Activated CD4-positive, alpha-beta T cell treated with anti-CD3 and anti-CD28 coated beads, Interleukin-2, Interleukin-6, amounts not matched to agents 100 ng/mL and 50 ng/mL, durations not matched to agents 16 hours and 8 hours (primary cell): ENCODE measurements at regions not wholly inside any gene's neighbourhood (a gene's known extent, or its start where the extent isn't known, plus 50 kb on each side); places are given as distances from the start of the nearest gene placed in this dataset.
A peak's percentile ranks its signal among the peaks of the same experiment; 100 is the strongest.

Source experiments
- DNase-seq: peaks from one replicate; pipeline ENCODE4 v3.0.0-alpha.2; 2020

DNA sequence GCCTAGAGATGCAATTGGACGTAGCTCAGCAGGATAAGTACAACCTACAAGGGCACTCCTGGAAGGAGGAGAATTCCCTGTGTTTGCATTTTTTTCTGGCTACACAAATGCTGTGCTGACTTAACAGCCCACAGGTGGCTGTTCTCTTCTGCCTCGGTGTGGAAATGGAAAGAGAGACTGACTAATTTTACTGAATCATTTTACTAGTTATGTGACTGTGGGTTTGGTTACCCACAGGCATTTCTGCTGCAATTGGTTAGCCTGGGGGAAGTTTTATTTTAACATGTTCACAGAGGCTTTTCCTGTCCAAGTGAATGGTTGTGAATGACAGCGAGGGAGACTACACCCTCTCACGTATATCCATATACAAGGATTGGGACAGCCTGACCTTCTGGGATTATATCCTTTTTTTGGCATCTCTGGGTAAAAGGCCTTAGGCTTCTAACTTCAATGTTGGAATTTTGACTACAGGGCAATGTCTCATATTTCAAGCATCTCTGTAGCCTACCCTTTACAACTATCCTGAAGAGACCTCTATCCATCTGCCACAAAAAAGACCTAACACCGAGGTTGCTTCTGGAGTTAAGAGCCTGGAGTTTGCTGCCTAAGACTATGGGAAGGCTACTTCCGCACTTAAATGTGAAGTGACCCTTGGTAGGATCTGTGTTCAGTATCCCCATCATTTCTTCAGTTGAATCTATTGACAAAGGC, 67.2 kb upstream of the TP63 start:
- DNase-seq: peak; percentile 86

DNA sequence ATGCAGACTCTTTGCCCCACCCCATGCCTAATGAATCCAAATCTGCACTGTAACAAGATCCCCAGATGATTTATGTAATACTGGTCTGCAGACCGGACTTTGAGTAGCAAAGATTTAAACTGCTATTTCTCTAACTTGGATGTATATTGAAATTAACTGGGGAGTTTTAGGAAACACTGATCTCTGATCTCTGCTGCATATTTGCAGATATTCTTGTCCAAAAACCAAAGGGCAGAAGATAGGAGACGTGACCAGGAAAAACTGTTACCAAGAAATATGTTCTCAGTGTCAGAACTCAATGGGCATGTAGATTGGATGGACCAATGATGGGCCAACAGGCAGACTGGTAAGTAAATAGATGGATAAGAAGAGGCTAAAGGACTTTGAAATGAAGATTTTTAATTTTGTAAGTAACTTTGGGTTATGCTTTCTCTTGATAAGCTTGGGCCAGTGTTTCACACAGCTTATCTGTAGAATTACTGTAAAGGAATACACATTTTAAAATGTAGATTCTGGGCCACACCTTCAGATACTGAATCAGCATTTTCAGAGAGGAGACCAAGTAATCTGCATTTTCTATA, 64.5 kb upstream of the TP63 start:
- DNase-seq: no peak

DNA sequence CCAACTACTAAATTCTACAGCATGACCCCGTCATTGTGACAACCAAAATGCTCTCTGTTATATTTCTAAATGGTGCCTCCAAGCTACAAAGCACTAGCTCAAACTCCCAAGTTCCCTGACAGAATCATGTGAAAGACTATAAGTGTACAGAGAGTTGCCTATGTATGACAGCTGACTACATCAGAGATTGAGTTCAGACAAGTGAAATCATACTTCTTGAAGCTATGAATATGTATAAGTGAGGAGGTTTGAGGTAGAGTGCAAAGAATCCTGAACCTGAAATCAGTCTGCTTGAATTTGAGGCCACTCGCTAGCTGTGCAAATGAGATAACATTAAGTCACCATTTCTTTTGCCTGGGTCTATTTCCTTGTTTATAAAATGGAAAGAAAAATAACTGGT, 63.9 kb upstream of the TP63 start:
- no peak for DNase-seq

DNA sequence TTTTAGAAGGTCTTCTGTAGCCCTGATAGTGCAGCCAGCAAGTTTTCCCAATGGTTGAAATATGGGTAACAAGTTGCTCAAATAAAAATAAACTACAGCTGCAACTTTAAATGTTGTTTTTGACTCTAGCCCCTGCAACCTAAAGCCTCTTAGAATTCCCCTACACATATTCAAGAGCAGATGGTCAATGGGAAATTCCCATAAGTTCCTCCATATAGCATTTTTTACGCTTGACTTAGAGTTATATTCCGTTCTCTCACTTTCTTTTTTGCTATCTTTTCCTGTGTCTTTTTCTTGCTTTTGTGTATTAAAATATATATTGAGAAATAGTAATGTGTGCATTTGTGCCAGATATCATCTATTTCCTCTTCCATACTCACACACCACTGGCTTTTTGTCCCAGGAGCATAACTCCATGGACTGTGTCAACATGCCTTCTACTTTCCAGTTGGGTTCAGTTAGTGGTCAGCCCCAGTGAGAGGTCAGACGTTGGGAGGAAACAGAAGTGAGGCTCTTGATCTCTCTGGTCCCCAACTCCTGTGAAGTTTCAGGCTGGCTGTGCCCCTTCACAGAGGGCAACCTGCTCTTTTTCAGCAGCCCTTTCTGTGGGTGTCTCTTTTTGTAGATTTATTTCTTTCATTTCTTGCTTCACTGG, 63.3 kb upstream of the TP63 start:
- no peak for DNase-seq

DNA sequence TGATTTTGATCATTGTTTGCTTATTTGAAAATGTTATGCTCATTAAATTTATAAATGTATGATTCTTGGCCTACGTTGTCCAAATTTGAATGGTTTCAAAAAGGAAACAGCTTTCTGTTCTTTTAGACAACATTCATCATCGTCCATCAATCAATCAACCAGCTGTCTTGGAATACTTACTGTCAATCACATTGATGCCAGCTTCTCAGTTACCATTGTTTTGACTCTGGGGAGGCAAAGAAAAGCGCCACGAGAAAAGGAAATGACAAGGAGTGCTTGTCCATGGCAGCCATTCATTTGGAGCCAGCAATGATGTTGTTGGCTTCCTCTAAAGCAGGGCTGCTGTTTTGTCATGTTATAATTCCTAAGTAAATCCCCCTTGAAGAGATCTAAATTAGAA, 62.2 kb upstream of the TP63 start:
- no peak for DNase-seq

DNA sequence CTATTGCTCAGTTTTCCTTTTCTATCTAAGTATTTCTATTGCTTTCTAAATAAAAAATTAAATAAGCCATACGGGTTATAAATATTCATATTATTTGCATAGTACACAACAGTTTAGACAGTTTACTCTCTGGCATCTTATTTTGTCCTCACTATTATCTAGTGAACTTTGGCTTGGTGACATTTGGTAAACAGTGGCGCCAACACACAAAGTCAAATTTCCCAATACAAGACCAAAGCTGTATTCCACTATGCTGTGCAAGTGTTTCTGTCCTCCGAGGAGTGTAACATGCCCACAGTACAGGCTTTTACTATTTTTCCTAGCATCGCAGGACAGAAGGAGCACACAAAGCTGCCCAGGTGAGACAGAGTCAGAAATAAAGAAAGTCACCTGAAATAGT, 61.7 kb upstream of the TP63 start:
- no peak for DNase-seq

DNA sequence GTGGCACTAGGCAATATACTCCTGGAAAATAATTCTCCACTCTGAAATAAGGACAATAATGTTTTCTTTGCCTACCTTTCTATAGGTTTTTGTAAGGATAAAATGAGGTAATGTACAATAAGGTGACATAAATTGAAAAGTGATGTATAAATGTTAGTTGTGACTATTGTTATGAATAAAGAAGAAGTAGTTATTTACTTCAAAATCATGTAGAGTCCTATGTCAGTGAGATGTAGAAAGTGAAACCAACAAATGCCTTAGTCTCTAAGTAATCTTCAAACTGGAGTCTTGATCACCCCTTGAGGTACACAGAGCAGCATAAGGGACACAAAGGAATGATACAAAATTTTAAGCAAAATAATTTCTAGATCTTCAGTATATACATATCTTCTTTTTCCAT, 60.3 kb upstream of the TP63 start:
- peak; percentile 16 for DNase-seq

DNA sequence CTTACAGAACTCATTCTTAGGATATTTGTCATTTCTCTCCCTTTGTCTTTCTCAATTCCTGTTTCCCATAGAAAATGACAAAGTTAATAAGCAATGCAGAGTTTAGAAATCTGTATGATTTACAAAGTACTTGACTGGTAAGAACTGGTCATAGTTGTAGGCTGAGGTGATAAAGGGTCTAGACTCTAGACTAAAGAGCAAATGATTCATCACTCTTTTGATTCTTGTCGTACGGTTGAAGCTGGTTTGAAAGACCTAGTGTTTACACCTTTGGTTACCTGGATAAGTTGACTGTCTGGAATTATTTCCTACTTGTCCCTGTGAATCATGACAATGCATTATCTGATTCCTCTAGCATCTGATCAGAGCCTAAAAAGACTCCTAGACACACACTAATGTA, 58.9 kb upstream of the TP63 start:
- no peak for DNase-seq

DNA sequence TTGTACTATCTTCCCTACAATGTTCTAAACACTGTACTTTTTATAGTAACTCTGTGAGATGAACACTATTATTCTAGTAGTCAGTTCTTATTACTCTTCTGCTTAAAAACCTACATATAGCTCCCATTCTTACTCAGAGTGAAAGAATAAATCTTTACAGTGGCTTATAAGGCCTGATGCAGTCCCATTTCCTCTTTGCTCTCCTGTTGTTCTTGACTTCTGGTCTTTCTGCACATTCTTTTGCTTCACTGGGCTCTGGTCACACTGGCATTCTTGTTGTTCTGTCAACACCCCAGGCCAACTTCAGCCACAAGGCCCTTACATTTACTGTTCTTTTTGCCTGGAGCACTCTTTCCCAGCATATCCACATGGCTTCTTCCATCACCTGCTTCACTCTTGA, 58.2 kb upstream of the TP63 start:
- no peak for DNase-seq

DNA sequence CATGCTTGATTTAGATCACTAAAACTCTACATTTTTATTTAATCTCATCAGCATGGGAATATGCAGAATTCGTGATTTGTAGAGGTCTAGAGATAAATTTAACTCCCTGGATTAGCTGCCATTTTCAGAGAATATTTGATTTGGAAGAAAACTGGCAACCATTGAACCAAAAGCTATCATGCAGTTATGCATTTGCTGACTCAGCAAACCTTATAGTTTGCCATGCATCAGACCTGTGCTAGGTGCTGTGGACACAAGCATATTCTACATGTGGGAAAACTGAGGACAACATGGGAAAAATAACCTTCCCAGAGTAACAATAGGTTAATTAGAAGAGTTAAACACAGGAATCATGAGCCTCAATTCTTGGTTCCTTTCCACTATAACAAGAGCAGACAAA, 54.7 kb upstream of the TP63 start:
- no peak for DNase-seq

DNA sequence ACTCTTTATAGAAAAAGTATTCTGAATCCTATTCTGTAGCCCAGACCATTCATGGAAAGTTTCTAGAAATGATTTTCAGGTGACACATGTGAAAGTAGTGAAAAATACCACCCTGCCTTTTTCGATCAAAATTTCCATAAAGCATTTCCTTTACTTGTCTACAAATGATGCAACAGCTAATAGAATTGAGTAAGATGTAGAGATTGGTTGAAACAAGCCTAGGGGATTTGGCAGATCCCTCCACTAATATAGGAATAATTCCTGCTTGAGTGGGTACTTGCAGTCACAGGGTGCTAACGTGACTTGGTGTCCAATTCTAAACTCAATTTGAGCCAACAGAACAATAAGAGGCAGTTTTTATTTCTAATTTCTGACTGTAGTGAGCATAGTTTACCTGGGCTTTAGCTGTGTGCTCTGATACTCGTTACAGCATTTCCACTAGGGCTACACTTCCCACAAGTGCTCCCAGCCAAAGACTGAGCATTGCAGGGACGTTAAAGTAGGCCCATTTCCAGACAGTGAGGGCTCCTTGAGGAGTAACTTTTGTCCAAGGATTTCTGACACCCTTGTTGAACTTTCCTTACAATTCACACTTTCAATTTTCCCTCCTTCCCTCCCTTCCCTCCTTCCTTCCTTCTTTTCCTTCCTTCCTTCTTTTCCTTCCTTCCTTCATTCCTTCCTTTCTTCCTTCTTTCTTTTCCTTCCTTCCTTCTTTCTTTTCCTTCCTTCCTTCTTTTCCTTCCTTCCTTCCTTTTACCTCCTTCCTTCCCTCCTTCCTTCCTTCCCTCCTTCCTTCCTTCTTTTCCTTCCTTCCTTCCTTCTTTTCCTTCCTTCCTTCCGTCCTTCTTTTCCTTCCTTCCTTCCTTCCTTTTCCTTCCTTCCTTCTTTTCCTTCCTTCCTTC, 53.9 kb upstream of the TP63 start:
- DNase-seq: no peak

DNA sequence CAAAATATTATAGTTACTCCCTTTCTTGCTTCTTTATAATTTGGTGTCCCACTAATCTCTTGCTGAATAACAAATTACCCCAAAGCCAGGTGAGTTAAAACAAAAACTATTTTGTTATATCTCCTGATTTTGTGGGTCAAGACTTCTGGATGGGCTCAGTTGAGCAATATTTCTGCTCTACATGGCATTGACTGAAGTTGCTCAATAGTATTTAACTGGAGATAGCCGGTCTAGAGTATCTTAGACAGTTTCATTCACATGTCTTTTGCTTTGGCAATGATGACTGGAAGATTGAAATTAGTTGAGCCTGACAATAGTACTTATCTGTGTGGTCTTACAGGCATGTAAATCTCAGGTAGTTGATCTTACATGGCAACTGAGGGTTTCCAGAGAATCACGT, 51.0 kb upstream of the TP63 start:
- DNase-seq: no peak
